Testis (tissue), 2 donors: ENCODE measurements at regions not wholly inside any gene's neighbourhood (a gene's known extent, or its start where the extent isn't known, plus 50 kb on each side); places are given as distances from the start of the nearest gene placed in this dataset.

Experiments
- CTCF ChIP-seq, 3 experiments: fragments of 450-650 bp in 2 of 3; fragments of 200-600 bp in 1 of 3; sonication (generic) in 1 of 3; IDR thresholded peaks; one replicate each; pipeline ENCODE4 v1.5.1; 2016 to 2019; ENCODE audit warnings: antibody characterized with exemption in 3 of 3, mild to moderate bottlenecking in 2 of 3, moderate library complexity in 1 of 3
- POLR2A ChIP-seq: fragments of 450-650 bp; IDR thresholded peaks from one replicate; pipeline ENCODE4 v1.6.1; 2017; ENCODE audit warnings: antibody characterized with exemption, mild to moderate bottlenecking, moderate library complexity

DNA sequence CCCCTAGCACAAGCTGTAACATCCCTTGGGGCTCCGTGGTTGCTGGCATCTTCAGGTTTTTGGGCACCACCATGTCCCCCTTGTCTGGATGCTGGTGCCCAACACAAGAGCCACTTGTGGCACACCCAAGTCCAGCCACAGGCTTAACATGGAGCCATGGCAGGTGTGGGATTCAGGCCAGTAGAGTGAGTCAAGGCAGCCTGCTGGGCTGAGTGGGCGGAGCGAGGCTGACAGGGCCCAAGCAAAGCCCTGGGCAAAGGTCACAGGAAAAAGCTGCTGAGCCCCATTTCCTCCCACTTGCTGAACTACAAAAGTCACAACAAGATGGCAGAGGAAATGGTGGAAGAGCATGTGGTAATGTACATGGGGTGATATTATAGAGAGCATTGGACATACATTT, 950.7 kb upstream of the FLRT2 start:
- TF ChIP-seq POLR2A, result no peak
- TF ChIP-seq CTCF (IDR thresholded peaks at IDR 0.05), result no peak
